ENCODE measurements at regions not wholly inside any gene's neighbourhood (a gene's known extent, or its start where the extent isn't known, plus 50 kb on each side); places are given as distances from the start of the nearest gene placed in this dataset.

- Histone ChIP-seq H4K20me1 (ENCODE audit: control insufficient read depth, insufficient read depth) (no peaks in the 10 kb centered on the region), H3K27me3 (replicated peaks in 1 of 2; ENCODE audit: control insufficient read depth in 2 of 2, insufficient read depth in 2 of 2, low read length in 1 of 2) (no peaks in the 10 kb centered on the region), H3K4me2 (ENCODE audit: control insufficient read depth, insufficient read depth) (no peak overlapping the region), H3K4me3 (no peak overlapping the region), H3K36me3 (ENCODE audit: control insufficient read depth in 2 of 2, insufficient read depth in 2 of 2, low read length in 1 of 2) (no peaks in the 10 kb centered on the region), H3K9me3 (replicated peaks; ENCODE audit: control insufficient read depth, insufficient read depth, low read length) (no peaks in the 10 kb centered on the region), H3K27ac (ENCODE audit: control insufficient read depth, insufficient read depth) (no peak overlapping the region), H3K79me2 (ENCODE audit: control insufficient read depth, insufficient read depth, low read length) (no peaks in the 10 kb centered on the region), H3K9ac (ENCODE audit: control insufficient read depth, insufficient read depth, low read length) (no peak overlapping the region), H3K4me1 (ENCODE audit: control insufficient read depth, insufficient read depth, low read length) (no peaks in the 10 kb centered on the region), H2AFZ (ENCODE audit: control insufficient read depth, low read depth, low read length) (no peak overlapping the region)
- ATAC-seq (no peak), FAIRE-seq (no peak), DNase-seq (ENCODE audit: low read depth, low spot score) (no peak)
- RAD21 ChIA-PET (ENCODE audit: unreplicated experiment): no interaction called here
- SMC1A ChIA-PET (ENCODE audit: uncharacterized antibody, unreplicated experiment): interaction anchor here (0.6 kb wide), 1 partner anchor 269 kb away, joined by 5 read pairs; no protein-coding TSS in a partner anchor
- no peak for TF ChIP-seq HDAC2 (IDR thresholded peaks at IDR 0.05)
- TF ChIP-seq RUNX3 (IDR thresholded peaks at IDR 0.05; ENCODE audit: low read length): no peak
- TF ChIP-seq BCLAF1 (IDR thresholded peaks at IDR 0.05): no peak
- no TSS peak for BruUV-seq (replicated peaks)
- in situ Hi-C loops (cut with MboI): no loop called here
- 0% methylated on average over 1 of the region's 1 CpG for WGBS (ENCODE audit: insufficient coverage, insufficient replicate concordance, low lambda C conversion rate, missing lambda C conversion rate)
- CTCF ChIA-PET: no interaction called here
- intact Hi-C loops (cut with micrococcal nuclease; ENCODE audit: unreplicated experiment): no loop called here
- POLR2A ChIA-PET: no interaction called here
These were observed 186.5 kb upstream of the SLC25A13 start for GRCh38 chr7:96508371-96508770.

GRCh38 chr7:96503597-96503996 lies 181.7 kb upstream of the SLC25A13 start:
- Histone ChIP-seq H3K9ac (ENCODE audit: control insufficient read depth, insufficient read depth, low read length) (no peak overlapping the region), H3K9me3 (replicated peaks; ENCODE audit: control insufficient read depth, insufficient read depth, low read length) (no peaks in the 10 kb centered on the region), H3K36me3 (ENCODE audit: control insufficient read depth in 2 of 2, insufficient read depth in 2 of 2, low read length in 1 of 2) (no peaks in the 10 kb centered on the region), H3K79me2 (ENCODE audit: control insufficient read depth, insufficient read depth, low read length) (no peaks in the 10 kb centered on the region), H3K27me3 (replicated peaks in 1 of 2; ENCODE audit: control insufficient read depth in 2 of 2, insufficient read depth in 2 of 2, low read length in 1 of 2) (no peaks in the 10 kb centered on the region), H3K4me2 (ENCODE audit: control insufficient read depth, insufficient read depth) (no peak overlapping the region), H2AFZ (ENCODE audit: control insufficient read depth, low read depth, low read length) (no peak overlapping the region), H4K20me1 (ENCODE audit: control insufficient read depth, insufficient read depth) (no peaks in the 10 kb centered on the region), H3K4me1 (ENCODE audit: control insufficient read depth, insufficient read depth, low read length) (no peaks in the 10 kb centered on the region), H3K27ac (ENCODE audit: control insufficient read depth, insufficient read depth) (no peak overlapping the region), H3K4me3 (no peak overlapping the region)
- ATAC-seq: no peak
- DNase-seq (ENCODE audit: low read depth, low spot score): no peak
- no peak for FAIRE-seq
- no TSS peak for BruUV-seq (replicated peaks)
- ChIA-PET POLR2A (interaction anchor here (0.5 kb wide), 1 partner anchor 1209 kb away, joined by 6 read pairs; no protein-coding TSS in a partner anchor), RAD21 (ENCODE audit: unreplicated experiment) (no interaction called here), SMC1A (ENCODE audit: uncharacterized antibody, unreplicated experiment) (no interaction called here), CTCF (no interaction called here)
- in situ Hi-C loops (cut with MboI) (no loop called here), intact Hi-C loops (cut with micrococcal nuclease; ENCODE audit: unreplicated experiment) (no loop called here)
- WGBS (ENCODE audit: insufficient coverage, insufficient replicate concordance, low lambda C conversion rate, missing lambda C conversion rate): 82% methylated on average over 1 of the region's 1 CpG
- TF ChIP-seq ZNF207 (IDR thresholded peaks at IDR 0.05; ENCODE audit: borderline replicate concordance) (no peak), MEF2A (IDR thresholded peaks at IDR 0.05; ENCODE audit: insufficient read depth, low read depth, low read length) (no peak), SMAD5 (IDR thresholded peaks at IDR 0.05; ENCODE audit: low read depth) (no peak), CBX5 (IDR thresholded peaks at IDR 0.05; ENCODE audit: low read depth) (no peak), SMAD1 (IDR thresholded peaks at IDR 0.05; ENCODE audit: low read depth, partially characterized antibody) (no peak), ZBTB4 (CRISPR knock-in tag; IDR thresholded peaks at IDR 0.05) (no peak), NRF1 (conservative IDR thresholded peaks at IDR 0.05; ENCODE audit: low read depth, low read length) (no peak), LARP7 (IDR thresholded peaks at IDR 0.05) (no peak), NFXL1 (IDR thresholded peaks at IDR 0.05; ENCODE audit: borderline replicate concordance) (no peak), CREB1 (IDR thresholded peaks at IDR 0.05; ENCODE audit: low read depth) (no peak), KAT2A (conservative IDR thresholded peaks at IDR 0.05; ENCODE audit: control insufficient read depth, low read depth, low read length) (no peak), SUZ12 (IDR thresholded peaks at IDR 0.05; ENCODE audit: unreplicated experiment) (no peak)

All from GM12878 (cell line).